ENCODE measurements at regions not wholly inside any gene's neighbourhood (a gene's known extent, or its start where the extent isn't known, plus 50 kb on each side); places are given as distances from the start of the nearest gene placed in this dataset.

- TF ChIP-seq CTCF (IDR thresholded peaks at IDR 0.05) (no peak), POLR2A (IDR thresholded peaks at IDR 0.05) (no peak)
Measured at GRCh38 chr15:61309031-61309511, 80.0 kb upstream of the RORA start.

Measured in uterus (tissue), 2 donors.